GM19324 (cell line): ENCODE measurements at regions not wholly inside any gene's neighbourhood (a gene's known extent, or its start where the extent isn't known, plus 50 kb on each side); places are given as distances from the start of the nearest gene placed in this dataset.

Experiments
- ATAC-seq: cut with Tn5 transposase; IDR thresholded peaks from one replicate; pipeline ENCODE4 v1.9.1; 2021; ENCODE audit warnings: mild to moderate bottlenecking, moderate library complexity; ENCODE audit not compliant: unreplicated experiment, low FRiP score

DNA sequence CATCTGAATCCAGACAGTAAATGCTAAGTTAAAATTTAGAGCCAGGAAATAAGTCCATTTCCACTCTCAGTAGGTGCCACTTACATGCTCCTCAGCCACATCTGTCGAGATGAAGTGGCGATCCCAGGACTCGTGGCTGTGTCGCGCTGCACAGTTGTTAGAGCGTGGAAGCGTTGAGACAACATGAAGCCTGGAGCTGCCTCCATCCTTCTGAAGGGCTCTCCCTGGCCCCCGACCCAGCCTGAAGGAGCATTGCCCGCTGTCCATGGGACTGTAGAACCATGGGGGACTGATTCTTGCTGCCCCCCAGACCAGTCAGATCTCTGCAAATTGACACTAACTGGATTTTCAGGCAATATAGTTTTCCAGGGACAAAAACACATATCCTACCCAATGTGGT, 58.9 kb downstream of the IRX1 start:
- no peak for ATAC-seq

DNA sequence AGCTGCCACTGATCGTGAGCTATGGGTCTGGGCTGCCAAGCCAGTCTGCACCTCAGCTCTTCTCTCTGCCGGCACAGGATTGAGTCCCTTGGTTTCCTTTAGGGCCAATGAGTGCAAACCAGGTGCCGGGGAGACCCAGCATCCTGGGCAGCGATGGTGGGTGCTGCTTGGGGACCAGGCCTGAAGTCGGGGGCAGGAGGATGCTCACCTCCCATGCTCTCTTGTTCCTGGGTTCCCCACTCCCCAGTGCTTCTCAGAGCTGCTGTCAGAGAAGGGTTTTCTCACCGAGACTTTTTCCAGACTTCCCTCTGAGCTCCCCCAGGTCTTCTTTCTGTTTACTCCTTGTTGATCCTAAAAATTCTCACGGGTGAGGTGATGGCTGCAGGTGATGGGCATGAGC, 61.2 kb downstream of the IRX1 start:
- no peak for ATAC-seq

DNA sequence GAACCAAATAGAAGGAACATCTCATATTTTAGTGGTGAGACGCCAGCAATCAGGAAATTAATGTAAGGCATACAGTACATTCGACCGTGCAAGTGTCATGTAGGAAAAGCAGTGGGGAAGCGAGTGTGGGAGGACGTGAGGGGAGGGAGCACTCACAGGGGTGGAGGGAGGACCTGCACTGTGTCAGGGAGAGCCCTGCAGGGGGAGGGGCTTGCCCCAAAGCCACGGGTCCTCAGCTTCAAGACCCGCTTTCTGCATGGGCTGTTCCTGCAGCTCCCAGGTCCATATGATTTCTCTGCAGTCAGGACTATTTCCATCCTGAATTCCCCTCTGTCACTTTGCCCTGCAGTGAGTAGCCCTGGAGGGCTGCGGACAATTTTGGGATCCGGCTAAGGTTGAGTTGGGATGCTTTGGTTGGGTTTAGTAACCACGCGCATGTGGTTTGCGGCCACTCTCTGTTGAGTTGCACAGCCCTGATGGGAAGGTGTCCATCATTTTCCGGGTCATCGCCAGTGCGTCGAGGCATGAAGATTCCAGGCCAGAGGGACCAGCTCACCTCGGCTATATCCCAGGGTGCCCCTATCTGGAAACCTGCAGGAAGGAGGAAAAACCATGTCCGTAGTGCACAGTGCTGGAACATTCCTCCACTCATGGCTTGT, 61.9 kb downstream of the IRX1 start:
- ATAC-seq, result no peak

DNA sequence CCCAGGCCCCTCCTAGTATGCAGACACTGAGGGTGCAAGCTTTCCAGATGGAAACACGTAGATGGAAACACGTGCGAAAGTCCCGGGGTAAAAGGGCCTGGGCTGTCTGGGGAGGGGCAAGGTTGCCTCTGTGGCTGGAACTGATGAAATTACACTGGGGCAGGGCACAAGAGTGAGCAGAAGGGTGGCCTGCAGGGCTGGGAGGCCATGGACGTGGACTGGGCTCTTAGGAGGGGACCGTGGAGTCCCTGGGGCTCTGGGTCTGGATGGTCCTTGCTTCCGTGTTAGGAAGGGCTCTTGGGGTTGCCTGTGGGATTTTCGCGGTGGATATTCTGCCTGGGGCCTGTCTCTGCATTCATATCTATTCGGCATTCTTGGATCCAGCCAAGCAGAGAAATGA, 63.3 kb downstream of the IRX1 start:
- no peak for ATAC-seq

DNA sequence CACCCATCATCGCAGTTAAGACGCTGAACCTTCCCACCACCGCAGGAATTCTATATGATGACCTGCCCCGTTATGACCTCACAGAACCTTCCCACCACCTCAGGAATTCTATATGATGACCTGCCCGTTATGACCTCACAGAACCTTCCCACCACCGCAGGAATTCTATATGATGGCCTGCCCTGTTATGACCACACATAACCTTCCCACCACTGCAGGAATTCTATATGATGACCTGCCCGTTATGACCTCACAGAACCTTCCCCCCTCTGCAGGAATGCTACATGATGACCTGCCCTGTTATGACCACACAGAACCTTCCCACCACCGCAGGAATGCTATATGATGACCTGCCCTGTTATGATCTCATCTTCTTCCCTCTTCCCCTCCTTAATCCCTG, 64.3 kb downstream of the IRX1 start:
- ATAC-seq, result no peak

DNA sequence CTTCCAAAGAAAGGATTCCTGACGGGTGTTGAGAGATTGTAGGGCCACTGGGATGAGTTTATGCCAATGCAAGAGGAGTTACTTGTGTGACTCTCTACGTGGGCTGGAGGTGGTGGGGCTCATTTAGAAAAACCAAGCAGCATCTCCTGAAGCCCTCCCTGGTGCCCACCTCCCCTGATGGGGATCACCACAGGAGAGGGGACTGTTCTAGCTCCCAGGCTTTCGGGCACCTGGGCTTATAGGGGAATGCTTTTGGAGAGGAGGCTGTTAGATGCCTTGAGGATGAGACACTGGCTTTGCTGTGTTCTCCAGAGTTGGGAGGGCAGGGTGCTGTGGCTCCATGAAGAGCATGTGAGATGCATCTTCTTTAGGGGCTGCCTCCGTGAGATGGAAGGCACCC, 65.0 kb downstream of the IRX1 start:
- ATAC-seq, result no peak

DNA sequence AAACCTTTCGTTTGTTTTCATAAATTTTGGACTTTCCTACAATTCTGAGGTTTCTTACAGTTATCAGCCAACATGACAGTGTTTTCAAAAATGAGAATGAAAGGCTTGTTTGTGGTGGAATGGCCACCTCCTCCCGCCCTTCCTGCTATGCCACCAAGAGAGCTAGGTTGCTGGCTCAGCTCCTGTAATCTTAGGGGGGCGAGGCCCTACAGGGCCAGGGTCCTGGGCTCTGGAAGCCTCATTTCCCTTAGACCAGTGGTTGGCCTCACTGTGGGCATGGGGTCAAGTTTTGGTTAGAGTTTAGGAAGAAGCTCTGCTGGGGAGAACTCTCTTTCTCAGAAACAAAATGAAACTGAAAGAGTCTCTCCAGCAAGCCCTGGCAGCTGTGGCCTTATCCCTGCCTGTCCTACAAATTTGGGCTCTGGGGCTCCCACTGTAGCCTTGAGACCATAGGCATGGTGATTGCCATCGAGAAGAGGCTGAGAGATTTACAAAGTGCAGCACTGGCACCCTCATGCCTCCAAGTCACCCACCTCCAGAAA, 66.2 kb downstream of the IRX1 start:
- ATAC-seq, result no peak

DNA sequence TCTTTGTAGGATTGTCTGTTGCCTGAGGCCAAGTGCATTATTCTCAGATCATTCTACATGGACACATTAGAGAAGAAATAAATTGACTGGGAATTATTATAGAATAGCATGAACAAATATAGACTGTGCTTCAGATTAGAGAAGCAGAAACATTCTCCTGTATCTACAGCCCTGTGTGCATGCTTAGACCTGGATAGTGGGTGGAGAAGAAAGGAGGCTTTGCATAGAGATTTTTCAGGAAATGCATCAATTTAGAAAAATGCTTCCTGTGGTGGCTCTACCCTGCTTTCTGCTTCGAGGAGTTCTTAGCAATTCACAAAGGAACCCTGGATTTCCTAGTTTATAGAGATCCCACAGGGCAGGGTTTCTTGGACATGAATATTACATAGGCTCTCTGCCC, 66.7 kb downstream of the IRX1 start:
- no peak for ATAC-seq

DNA sequence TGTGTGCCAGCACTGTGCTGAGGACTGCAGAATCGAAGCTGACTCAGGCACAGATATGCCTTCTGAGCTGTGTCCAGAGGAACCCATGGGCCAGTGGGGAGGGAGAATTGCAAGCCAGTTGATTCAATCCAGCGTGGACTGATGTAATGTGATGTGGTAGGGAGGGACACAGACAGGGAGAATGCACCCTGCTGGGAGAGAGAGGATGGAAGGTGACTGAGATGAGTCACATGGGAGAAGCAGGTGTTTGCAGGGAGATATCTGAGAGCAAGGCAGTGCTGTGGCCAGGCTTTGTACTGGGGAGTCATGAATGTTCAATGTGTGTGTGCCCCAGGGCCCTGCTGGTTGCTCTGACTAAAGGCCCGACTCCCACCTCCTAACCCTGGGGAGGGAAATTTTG, 75.7 kb downstream of the IRX1 start:
- no peak for ATAC-seq

DNA sequence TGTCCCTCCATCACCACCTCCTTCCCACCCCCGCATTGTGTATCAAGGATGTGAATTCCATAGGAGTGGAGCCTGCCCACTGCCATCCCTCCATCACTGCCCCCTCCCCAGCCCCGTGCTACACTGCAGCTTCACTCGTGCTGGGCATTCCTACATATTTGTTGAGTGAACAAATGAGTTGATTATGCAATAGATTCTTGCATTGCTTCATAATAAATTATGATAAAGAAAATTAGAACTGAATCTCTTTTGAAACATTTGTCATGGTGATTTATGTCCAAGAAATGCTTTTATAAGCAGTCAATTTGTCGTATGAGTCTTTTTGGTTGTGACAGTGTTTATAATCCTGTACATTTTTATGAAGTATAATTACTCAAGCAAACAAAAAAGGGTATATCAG, 83.2 kb downstream of the IRX1 start:
- ATAC-seq, result no peak

DNA sequence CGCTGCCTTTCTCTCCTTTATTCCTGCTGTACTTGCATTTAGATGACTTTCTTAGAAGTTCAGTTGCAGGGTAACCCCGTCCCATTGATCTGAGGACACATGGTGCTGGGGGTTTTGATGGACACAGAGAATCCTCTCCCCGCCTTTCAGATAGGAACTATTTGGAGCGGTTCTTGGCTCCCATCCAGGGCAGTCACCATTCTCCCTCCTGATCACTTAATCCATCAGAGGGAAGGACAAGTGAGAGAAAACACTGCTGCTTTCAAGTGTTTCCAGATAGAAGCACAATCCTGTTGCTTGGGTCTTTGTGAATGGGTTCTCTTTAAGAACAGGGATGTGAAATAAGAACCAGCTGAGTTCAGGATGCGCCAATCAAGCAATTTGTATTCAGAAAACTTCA, 85.2 kb downstream of the IRX1 start:
- no peak for ATAC-seq

DNA sequence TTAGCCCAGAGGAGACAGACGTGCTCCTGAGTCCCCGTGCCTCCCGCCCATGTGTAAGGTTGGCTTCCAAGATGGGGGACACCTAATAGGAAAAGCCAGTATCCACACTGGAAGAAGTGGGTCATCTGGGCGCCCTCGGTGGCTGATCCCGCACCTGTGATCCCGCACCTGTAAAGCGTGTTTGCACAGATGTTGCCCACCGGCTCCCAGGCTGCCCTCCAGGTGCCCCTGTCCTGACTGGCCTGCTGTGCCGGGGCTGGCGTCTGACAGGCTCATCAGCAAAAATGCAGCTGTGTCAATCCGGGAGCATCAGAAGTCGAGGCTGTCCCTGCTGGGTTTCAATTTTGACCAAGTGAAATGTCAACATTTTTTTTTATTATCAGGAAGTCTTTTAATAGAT, 88.5 kb downstream of the IRX1 start:
- ATAC-seq, result no peak

DNA sequence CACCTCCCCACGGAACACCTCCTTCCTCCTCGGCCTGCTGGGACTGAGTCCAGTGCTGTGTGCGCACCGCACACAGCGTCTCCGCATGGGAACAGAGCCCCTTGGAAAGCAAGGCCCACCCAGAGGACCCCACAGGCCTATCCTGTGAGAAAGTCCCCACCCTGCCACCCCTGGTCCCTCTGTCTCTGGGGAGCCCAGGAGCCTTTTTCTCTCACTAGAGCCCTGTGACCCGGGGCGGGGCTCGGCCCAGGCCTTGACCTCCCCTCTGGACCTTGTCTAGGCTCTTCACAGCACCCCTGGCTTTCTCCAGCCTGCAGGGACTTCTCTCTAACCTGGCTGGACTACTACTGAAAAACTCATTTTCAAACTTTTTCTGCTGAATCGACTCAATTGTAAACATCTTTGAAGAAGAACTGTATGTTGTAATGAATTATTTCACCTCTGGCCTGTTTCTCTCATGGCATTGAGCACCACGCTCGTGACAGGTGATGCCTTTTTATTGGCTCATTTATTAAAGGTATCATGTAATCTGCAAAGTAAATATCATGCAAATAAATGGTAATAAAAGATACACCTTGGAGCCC, 89.2 kb downstream of the IRX1 start:
- no peak for ATAC-seq

DNA sequence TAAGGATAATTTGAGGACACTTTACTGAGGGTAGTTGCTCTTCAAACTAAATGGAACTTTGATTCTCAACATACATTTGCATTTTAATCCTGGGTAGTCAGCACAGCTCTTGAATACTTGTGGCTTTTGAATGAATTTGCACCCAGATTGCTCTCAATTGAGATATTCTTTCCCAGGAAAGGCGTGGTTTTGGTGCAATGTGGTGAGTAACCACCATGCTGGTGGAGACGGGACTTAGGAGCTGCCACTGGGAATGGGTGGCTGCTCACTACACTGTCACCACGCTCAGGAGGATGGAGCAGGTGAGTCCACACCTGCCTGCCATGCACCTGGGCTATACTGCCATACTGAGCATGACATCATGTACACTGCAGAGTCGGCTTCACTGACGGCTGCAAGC, 99.2 kb downstream of the IRX1 start:
- no peak for ATAC-seq

DNA sequence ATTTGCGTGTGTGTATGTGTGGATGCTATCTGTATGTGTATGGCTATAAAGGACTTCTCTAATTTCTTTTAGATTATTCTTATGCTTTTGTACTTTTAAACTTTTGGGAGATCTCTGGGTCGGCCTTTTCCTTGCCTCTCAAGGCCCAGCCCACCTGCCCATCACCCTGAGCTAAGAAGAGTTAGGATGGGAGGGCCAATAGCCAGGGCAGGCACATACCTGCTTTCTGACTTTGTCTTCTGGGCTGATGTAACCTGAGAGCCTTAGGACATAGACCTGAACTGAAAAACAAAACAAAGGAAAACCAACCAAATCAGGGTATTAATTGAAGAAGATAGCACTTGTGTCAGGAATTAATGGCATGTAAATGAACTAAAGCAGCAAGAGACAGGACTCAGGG, 100.2 kb downstream of the IRX1 start:
- no peak for ATAC-seq

DNA sequence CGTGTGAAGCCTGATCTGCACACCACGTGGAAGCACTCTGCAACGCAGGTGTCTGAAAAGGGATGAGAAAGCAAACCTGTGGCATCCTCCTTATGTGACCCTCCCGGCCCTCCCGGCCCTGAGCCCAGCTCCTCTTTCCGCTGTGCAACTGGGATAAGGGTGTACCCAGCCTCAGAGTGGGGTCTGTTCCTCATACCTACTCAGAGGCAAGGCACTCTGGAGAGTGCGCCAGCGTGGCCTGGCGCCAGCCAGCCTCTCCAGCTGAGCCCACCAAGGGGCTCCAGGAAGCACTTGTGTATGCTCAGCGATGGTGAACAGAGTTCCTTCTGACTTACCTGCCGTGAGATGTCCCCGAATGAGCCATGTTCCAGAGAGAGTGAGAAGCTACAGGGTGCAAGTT, 102.8 kb downstream of the IRX1 start:
- ATAC-seq, result no peak

DNA sequence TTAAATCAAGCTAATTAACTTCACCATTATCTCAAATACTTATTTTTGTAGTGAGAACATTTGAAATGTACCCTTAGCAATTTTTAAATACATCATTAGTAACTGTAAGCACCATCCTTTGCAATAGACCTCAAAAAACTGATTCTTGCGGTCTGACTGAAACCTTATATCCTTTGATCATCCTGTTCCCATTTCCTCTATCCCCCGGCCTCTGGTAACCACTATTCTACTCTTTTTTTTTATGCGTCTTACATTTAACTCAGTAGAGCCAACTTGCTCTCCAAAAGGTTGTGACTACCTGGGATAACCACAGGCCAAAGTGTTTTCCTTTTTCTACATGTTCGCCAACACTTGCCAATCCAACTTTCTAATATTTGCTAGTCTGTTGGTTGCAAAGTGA, 106.1 kb downstream of the IRX1 start:
- no peak for ATAC-seq

DNA sequence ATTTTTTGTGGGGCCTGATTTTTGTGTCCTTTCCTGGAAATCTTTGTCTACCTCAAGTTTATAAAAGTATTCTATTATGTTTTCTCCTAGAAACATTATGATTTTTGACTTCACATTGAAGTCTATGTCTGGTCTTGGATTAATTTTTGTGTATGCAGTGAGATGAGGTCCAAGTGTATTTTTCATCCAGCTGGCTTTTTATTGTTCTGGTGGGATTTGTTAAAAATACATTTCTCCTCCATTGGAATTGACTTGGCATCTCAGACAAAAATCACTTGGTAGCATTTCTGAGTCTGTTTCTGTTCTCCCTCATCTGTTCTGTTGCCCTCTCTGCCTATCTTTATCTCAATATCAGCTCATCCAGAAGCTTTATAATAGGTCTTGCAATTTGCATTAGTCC, 109.0 kb downstream of the IRX1 start:
- no peak for ATAC-seq

DNA sequence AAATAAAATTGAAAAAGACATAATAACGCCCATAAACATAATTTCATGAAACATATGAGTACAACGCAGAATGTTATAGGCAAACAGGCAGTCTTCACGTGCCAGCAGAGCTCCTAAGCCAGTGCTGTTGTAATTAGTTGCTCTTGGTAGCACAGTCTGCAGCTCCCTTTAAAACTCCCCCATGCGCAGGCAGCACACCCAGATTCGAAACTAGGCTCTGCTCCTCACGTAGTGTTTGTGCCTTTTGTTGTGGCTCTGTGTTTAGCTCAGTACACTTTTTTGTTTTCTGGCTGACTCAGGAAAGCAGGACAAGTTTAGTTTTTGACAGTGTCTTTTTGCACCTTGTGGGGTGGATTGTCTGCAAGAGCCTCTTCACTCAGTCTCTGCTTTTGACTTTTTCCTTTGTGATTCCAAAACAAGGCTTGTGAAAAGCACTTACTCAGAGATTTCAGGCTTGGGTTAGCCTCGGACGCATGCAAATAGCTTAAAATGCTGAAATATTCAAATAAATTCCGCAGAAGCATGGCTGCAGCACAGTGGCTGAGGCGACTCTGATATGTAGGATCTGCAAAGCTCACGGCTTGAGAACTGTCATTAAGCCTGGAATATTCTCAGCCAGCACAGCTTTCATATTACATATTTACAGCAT, 113.6 kb downstream of the IRX1 start:
- ATAC-seq, result no peak

DNA sequence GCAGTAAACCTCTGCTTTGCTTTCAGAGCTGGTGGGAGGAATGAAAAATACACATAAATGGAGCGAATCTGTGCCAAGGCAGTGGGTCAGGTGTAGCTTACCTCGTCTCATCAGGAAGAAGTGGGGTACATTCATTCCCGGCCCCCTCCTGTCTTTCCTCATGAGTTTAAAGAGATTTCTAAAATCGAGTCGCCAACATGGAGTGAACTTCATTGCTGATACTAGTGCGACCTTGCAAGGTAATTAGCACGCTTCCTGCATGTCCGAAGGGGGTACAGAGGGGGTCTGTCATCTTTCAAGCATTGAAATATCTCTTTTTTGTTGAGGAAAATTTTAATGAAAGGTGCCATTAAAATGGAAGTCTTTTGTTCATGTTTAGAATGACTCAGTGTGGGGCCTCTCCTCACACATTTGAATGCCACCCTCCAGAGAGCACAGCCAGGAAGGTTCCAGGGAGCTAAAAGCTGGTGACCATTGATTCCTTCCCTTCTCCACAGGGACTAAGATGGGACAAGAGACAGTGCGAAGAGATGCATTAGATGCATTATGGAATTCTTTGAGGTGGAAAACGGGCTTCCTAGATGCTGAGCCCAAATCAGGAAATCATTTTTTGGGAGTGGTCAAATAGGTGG, 114.2 kb downstream of the IRX1 start:
- ATAC-seq, result no peak

DNA sequence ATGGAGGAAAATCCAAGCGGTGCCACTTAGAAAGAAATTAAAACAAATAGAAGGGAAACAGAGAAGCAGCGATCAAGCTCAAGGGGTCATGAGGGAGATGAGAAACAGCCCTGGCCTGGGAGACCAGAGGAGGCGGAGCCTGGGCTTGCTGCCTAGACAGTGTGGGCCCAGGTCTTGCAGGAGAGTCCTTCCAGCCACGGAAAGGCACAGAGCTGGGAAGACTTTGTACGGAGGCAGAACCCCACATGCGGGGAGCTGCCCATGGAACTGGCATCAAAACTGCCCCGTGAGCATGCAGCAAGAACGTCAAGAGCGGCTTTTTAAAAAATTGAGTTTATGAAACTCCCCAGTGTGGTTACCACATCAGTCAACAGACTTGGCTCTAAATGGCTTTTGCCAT, 119.4 kb downstream of the IRX1 start:
- ATAC-seq, result no peak

DNA sequence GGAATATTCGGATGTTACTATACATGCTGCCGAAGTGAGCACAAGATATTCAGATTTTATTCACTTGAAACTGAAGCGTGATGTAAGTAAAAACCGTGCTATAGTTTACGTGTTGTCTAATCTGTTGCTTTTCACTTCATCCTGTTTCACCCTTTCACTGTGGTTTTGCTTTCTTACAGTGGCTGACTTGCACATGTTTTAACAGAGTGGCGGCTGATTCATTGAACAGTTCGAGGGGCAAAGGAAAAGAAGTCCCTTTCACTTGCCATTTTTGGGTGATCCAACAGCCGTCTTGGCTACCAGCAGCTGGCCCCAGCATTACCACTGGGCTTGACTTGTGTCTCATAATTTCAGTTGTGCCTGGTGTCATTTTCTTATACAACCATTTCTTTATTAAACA, 134.0 kb downstream of the IRX1 start:
- ATAC-seq, result no peak
